Neural cell (in vitro differentiated cells): ENCODE measurements at regions not wholly inside any gene's neighbourhood (a gene's known extent, or its start where the extent isn't known, plus 50 kb on each side); places are given as distances from the start of the nearest gene placed in this dataset.

Experiments
- EZH2 ChIP-seq: fragments of 200-600, 300-800 bp; shearing (Covaris generic), sonication (generic); IDR thresholded peaks from 2 replicates; pipeline ENCODE4 v1.6.1; 2014; ENCODE audit warnings: antibody characterized with exemption, low read length, borderline replicate concordance, mild to moderate bottlenecking; ENCODE audit not compliant: insufficient read depth, poor library complexity, severe bottlenecking
- POLR2AphosphoS5 ChIP-seq: IDR thresholded peaks from 2 replicates; pipeline ENCODE4 v1.6.1; 2012
- RAD21 ChIP-seq: fragments of 450-650 bp; conservative IDR thresholded peaks from 2 replicates; pipeline ENCODE4 v1.6.1; 2014; ENCODE audit warnings: antibody characterized with exemption, mild to moderate bottlenecking, moderate library complexity
- SMC3 ChIP-seq: fragments of 450-650 bp; conservative IDR thresholded peaks from 2 replicates; pipeline ENCODE4 v1.6.1; 2014; ENCODE audit warnings: antibody characterized with exemption, mild to moderate bottlenecking, moderate library complexity; ENCODE audit not compliant: poor library complexity
- TAF1 ChIP-seq: IDR thresholded peaks from 2 replicates; pipeline ENCODE4 v1.6.1; 2012; ENCODE audit warnings: low read depth
- TF ChIP-seq, protein P1 (sequence below): fragments of 450-650 bp; IDR thresholded peaks from 2 replicates; pipeline ENCODE4 v1.5.1; 2014; ENCODE audit warnings: antibody characterized with exemption, mild to moderate bottlenecking, moderate library complexity; ENCODE audit not compliant: poor library complexity, severe bottlenecking
- TF ChIP-seq, protein P2 (sequence below): IDR thresholded peaks from 2 replicates; pipeline ENCODE4 v1.6.1; 2012; ENCODE audit warnings: borderline replicate concordance

DNA sequence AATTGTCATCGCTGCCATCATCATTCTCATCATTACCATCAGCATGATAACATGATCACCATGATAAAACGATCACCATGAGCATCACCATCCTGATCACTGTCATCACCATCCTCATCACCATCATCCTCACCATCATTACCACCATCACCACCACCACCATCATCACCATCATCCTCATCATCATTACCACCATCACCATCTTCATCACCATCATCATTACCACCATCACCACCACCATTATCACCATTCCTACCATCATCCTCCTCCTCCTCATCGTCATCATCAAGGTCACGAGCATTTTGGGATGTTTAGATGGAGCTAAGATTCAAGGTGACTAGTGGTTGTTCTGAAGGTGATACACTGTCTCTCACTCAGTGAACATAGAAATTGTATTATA, 221.0 kb downstream of the FOXL1 start:
- TF ChIP-seq SMC3, result no peak
- TF ChIP-seq, protein P1, sequence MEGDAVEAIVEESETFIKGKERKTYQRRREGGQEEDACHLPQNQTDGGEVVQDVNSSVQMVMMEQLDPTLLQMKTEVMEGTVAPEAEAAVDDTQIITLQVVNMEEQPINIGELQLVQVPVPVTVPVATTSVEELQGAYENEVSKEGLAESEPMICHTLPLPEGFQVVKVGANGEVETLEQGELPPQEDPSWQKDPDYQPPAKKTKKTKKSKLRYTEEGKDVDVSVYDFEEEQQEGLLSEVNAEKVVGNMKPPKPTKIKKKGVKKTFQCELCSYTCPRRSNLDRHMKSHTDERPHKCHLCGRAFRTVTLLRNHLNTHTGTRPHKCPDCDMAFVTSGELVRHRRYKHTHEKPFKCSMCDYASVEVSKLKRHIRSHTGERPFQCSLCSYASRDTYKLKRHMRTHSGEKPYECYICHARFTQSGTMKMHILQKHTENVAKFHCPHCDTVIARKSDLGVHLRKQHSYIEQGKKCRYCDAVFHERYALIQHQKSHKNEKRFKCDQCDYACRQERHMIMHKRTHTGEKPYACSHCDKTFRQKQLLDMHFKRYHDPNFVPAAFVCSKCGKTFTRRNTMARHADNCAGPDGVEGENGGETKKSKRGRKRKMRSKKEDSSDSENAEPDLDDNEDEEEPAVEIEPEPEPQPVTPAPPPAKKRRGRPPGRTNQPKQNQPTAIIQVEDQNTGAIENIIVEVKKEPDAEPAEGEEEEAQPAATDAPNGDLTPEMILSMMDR, result no peak
- TF ChIP-seq, protein P2, sequence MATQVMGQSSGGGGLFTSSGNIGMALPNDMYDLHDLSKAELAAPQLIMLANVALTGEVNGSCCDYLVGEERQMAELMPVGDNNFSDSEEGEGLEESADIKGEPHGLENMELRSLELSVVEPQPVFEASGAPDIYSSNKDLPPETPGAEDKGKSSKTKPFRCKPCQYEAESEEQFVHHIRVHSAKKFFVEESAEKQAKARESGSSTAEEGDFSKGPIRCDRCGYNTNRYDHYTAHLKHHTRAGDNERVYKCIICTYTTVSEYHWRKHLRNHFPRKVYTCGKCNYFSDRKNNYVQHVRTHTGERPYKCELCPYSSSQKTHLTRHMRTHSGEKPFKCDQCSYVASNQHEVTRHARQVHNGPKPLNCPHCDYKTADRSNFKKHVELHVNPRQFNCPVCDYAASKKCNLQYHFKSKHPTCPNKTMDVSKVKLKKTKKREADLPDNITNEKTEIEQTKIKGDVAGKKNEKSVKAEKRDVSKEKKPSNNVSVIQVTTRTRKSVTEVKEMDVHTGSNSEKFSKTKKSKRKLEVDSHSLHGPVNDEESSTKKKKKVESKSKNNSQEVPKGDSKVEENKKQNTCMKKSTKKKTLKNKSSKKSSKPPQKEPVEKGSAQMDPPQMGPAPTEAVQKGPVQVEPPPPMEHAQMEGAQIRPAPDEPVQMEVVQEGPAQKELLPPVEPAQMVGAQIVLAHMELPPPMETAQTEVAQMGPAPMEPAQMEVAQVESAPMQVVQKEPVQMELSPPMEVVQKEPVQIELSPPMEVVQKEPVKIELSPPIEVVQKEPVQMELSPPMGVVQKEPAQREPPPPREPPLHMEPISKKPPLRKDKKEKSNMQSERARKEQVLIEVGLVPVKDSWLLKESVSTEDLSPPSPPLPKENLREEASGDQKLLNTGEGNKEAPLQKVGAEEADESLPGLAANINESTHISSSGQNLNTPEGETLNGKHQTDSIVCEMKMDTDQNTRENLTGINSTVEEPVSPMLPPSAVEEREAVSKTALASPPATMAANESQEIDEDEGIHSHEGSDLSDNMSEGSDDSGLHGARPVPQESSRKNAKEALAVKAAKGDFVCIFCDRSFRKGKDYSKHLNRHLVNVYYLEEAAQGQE, result no peak
- no peak for TF ChIP-seq RAD21
- no peak for TF ChIP-seq EZH2
- TF ChIP-seq POLR2AphosphoS5, result no peak
- no peak for TF ChIP-seq TAF1
